Neural progenitor cell (in vitro differentiated cells): ENCODE measurements at regions not wholly inside any gene's neighbourhood (a gene's known extent, or its start where the extent isn't known, plus 50 kb on each side); places are given as distances from the start of the nearest gene placed in this dataset.

Experiments
- EZH2 ChIP-seq: fragments of 200-600 bp; sonication (generic); IDR thresholded peaks from 2 replicates; pipeline ENCODE4 v1.6.1; 2017; ENCODE audit warnings: antibody characterized with exemption, mild to moderate bottlenecking, moderate library complexity
- EZH2phosphoT487 ChIP-seq: fragments of 200-600 bp; sonication (generic); IDR thresholded peaks from 2 replicates; pipeline ENCODE4 v1.6.1; 2017; ENCODE audit warnings: antibody characterized with exemption
- TF ChIP-seq, protein P1 (sequence below): fragments of 200-600 bp; sonication (generic); IDR thresholded peaks from 2 replicates; pipeline ENCODE4 v1.5.1; 2017; ENCODE audit warnings: antibody characterized with exemption, mild to moderate bottlenecking

DNA sequence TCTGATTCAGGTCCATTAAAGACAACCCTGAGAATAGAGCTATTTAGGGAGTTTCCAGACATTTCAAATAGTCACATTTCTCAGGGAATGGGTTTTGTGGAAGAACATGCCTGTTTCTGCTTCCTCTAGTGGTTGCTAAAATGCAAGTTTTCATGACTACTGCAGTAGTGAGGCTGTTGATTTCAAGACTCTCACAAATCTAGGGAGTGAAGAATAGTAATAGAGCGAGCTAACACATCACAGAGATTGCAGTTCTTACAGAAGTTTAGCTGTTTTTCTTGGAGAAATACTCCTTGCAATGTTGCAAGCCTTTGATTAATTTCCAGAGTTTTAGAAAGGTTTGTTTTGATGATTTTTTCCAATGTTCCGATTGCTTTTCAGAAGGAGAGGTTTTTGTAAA lies 610.2 kb upstream of the HTR2C start:
- TF ChIP-seq, protein P1, sequence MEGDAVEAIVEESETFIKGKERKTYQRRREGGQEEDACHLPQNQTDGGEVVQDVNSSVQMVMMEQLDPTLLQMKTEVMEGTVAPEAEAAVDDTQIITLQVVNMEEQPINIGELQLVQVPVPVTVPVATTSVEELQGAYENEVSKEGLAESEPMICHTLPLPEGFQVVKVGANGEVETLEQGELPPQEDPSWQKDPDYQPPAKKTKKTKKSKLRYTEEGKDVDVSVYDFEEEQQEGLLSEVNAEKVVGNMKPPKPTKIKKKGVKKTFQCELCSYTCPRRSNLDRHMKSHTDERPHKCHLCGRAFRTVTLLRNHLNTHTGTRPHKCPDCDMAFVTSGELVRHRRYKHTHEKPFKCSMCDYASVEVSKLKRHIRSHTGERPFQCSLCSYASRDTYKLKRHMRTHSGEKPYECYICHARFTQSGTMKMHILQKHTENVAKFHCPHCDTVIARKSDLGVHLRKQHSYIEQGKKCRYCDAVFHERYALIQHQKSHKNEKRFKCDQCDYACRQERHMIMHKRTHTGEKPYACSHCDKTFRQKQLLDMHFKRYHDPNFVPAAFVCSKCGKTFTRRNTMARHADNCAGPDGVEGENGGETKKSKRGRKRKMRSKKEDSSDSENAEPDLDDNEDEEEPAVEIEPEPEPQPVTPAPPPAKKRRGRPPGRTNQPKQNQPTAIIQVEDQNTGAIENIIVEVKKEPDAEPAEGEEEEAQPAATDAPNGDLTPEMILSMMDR = no peak
- no peak for TF ChIP-seq EZH2
- TF ChIP-seq EZH2phosphoT487 = no peak
